Naive B cell (primary cell): ENCODE measurements at regions not wholly inside any gene's neighbourhood (a gene's known extent, or its start where the extent isn't known, plus 50 kb on each side); places are given as distances from the start of the nearest gene placed in this dataset.

Experiments used
- ATAC-seq, 2 donors: fragments of 150-1000 bp; cut with Tn5 transposase; 2 replicates each; pipeline ENCODE4 v1.10.0; 2021; ENCODE audit warnings: low read depth in 2 of 2, mild to moderate bottlenecking in 2 of 2, moderate library complexity in 2 of 2
- DNase-seq: peaks from one replicate; pipeline ENCODE4 v3.0.0; 2022
- H3K27ac Mint-ChIP-seq, 6 donors: one replicate each; pipeline ENCODE4 v1.8.0; 2020 to 2022; ENCODE audit warnings: mild to moderate bottlenecking in 6 of 6, mixed read lengths in 6 of 6, moderate library complexity in 5 of 6, inconsistent platforms in 2 of 6
- H3K27me3 Mint-ChIP-seq, 3 donors: one replicate each; pipeline ENCODE4 v1.8.0; 2021 to 2022; ENCODE audit warnings: mixed read lengths in 3 of 3, mild to moderate bottlenecking in 1 of 3
- H3K36me3 Mint-ChIP-seq, 2 donors: one replicate each; pipeline ENCODE4 v1.8.0; 2020 to 2022; ENCODE audit warnings: mixed read lengths in 2 of 2, inconsistent platforms in 1 of 2, mild to moderate bottlenecking in 1 of 2
- H3K4me1 Mint-ChIP-seq, 3 donors: one replicate each; pipeline ENCODE4 v1.8.0; 2020 to 2022; ENCODE audit warnings: mixed read lengths in 3 of 3, inconsistent platforms in 1 of 3, mild to moderate bottlenecking in 1 of 3, moderate library complexity in 1 of 3
- H3K4me3 Mint-ChIP-seq, 8 donors: one replicate each; pipeline ENCODE4 v1.8.0; 2020 to 2022; ENCODE audit warnings: mild to moderate bottlenecking in 8 of 8, mixed read lengths in 8 of 8, moderate library complexity in 8 of 8, inconsistent platforms in 2 of 8
- H3K9me3 Mint-ChIP-seq, 7 donors: one replicate each; pipeline ENCODE4 v1.8.0; 2020 to 2022; ENCODE audit warnings: mixed read lengths in 7 of 7, mild to moderate bottlenecking in 5 of 7, inconsistent platforms in 2 of 7, moderate library complexity in 1 of 7

DNA sequence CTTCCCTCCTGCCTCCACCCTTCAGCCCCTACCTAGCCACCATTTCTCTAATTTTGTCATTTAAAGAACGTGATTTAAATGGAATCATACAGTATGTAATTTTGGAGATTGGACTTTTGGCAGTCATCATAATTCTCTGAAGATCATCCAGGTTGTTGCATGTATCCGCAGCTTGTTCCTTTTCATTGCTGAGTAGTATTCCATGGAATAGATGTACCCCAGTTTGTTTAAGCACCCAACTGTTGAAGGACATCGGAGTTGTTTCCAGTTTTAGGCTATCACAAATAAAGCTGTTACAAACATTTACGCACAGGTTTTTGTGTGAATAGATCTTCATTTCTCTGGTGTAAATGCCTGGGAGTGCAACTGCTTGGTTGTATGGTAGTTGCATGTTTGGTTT lies 61.1 kb upstream of the PWP1 start:
- Mint-ChIP-seq H3K27me3 (no peaks in the 10 kb centered on the region), H3K36me3 (peaks cover 0 to 10% of the 10 kb centered on the region in 2 donors), H3K9me3 (peaks cover 5 to 21% (median 10%) of the 10 kb centered on the region in 7 donors), H3K4me3 (no peak overlapping the region), H3K27ac (no peak overlapping the region), H3K4me1 (no peaks in the 10 kb centered on the region)
- DNase-seq (no peak), ATAC-seq (no peak)

DNA sequence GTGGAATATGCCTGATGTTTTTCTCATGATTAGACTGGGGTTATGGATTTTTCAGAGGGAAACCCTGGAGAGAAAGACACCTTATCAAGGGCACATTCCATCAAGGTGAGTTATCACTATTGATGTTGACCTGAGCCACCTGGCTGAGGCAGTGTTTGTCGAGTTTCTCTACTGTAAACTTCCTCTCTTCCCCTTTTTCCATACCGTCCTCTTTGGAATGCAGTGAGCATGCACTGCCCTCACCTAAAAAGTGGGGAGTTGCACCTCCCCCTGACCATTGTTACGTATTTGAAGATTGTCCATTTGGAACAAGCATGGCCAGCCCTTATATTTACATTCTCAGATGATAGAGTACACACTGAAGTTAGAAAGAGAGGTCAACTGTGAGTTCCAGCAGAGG lies 53.9 kb upstream of the PWP1 start:
- H3K4me3 Mint-ChIP-seq: no peak overlapping the region
- no peak overlapping the region for H3K27ac Mint-ChIP-seq
- peaks cover 0 to 7% of the 10 kb centered on the region in 2 donors for H3K36me3 Mint-ChIP-seq
- H3K4me1 Mint-ChIP-seq: no peaks in the 10 kb centered on the region
- H3K27me3 Mint-ChIP-seq: no peaks in the 10 kb centered on the region
- H3K9me3 Mint-ChIP-seq: peaks cover 0 to 9% (median 3%) of the 10 kb centered on the region in 7 donors
- DNase-seq (no peak), ATAC-seq (no peak)

DNA sequence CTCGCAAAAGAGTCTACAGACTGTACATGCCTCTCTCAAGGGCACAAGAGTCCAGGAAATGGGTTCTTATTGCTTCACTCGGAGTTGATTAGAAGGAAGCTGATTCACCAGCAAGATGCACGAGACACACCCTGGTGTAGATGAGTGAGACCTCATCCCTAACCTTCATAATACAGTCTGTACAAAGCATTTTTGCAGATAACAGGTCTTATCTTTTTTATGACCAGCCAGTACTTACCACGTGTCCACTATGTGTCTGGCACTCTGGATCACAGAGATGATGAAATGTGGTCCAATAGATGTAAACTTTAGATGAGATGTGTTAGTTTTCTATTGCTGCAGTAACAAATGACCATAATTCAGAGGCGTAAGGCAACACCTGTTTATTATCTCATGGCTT lies 53.4 kb upstream of the PWP1 start:
- Mint-ChIP-seq H3K27ac (no peak overlapping the region), H3K36me3 (peaks cover 0 to 7% of the 10 kb centered on the region in 2 donors)
- no peak for ATAC-seq

DNA sequence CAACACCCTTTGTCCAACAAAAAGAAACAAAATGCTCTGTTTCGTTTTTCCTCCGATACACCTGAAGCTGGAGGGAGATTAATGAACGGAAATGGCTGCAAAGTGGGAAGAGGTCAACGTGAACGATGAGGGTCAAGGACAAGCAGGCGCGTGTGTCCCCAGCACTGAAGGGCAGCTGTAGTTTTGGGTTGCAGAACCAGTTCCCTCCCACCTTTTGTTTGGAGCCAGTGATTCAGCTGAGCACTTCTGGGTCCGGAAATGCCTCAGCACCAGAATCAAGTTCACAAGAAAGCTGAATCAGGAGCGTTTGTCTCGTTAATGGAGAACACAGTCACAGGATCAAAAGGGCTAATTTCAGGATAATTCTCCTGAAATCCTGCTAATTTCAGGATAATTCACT lies 51.1 kb upstream of the PWP1 start:
- peaks cover 0 to 9% (median 5%) of the 10 kb centered on the region in 7 donors for H3K9me3 Mint-ChIP-seq
- no peak for DNase-seq
- peaks cover 0 to 7% of the 10 kb centered on the region in 2 donors for H3K36me3 Mint-ChIP-seq
- no peak overlapping the region for H3K4me3 Mint-ChIP-seq
- peaks cover 0 to 9% (median 0%) of the 10 kb centered on the region in 3 donors for H3K27me3 Mint-ChIP-seq
- no peak for ATAC-seq
- peak overlapping the region in 1 of 6 donors; percentile 24 for H3K27ac Mint-ChIP-seq
- no peaks in the 10 kb centered on the region for H3K4me1 Mint-ChIP-seq

More for the DNA sequence above, 53.4 kb upstream of the PWP1 start:
- Mint-ChIP-seq H3K4me3 (no peak overlapping the region), H3K4me1 (no peaks in the 10 kb centered on the region), H3K9me3 (peaks cover 0 to 9% (median 3%) of the 10 kb centered on the region in 7 donors), H3K27me3 (peaks cover 0 to under 1% (median 0%) of the 10 kb centered on the region in 3 donors)
- DNase-seq: no peak

DNA sequence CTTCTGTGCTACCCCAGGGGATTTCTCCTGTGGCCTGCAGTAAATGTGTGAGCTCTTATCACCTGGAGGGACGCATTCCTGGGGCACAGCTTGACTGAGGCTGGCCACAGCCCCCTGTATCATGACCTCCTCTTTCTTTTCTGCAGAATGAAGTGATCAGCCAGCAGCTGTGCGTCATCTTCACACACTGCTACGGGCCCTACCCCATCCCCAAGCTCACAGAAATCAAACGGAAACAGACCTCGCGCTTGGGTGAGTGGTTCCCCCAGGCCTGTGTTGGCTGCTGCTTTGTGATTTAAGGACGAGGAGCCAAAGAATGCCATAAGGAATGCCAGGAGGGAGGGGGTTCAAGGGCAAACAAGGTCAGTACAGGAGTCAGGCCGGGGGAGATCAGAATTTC lies 50.5 kb upstream of the PWP1 start:
- Mint-ChIP-seq H3K9me3 (peaks cover 0 to 9% (median 5%) of the 10 kb centered on the region in 7 donors), H3K36me3 (peaks cover 0 to 7% of the 10 kb centered on the region in 2 donors), H3K27me3 (peaks cover 0 to 9% (median 0%) of the 10 kb centered on the region in 3 donors), H3K27ac (no peak overlapping the region), H3K4me3 (no peak overlapping the region), H3K4me1 (no peaks in the 10 kb centered on the region)
- ATAC-seq (no peak), DNase-seq (no peak)
